MM.1S (cell line): ENCODE measurements at regions not wholly inside any gene's neighbourhood (a gene's known extent, or its start where the extent isn't known, plus 50 kb on each side); places are given as distances from the start of the nearest gene placed in this dataset.
"Not testable (repeated sequence)": the region's sequence is repeated elsewhere in the genome, so short reads cannot be mapped to it uniquely, and the experiment has no call there.

Experiments used
- DNase-seq: peaks from one replicate; pipeline ENCODE4 v3.0.0-alpha.2; 2015
- H2AFZ ChIP-seq: fragments of 300-600 bp; sonication (generic); 2 replicates; pipeline ENCODE4 v1.6.0; 2016; ENCODE audit warnings: antibody characterized with exemption, low read length
- H3F3A ChIP-seq: fragments of 300-600 bp; sonication (generic); 2 replicates; pipeline ENCODE4 v1.6.1; 2016; ENCODE audit warnings: mild to moderate bottlenecking, antibody characterized with exemption, low read length, moderate library complexity, mixed read lengths; ENCODE audit not compliant: insufficient read depth
- H3K27ac ChIP-seq: fragments of 300-600 bp; sonication (generic); 2 replicates; pipeline ENCODE4 v1.5.1; 2016; ENCODE audit warnings: mild to moderate bottlenecking, low read length
- H3K27me3 ChIP-seq: fragments of 300-600 bp; sonication (generic); replicated peaks from 2 replicates; pipeline ENCODE4 v1.6.0; 2016; ENCODE audit warnings: low read length; ENCODE audit not compliant: insufficient read depth
- H3K36me3 ChIP-seq: fragments of 300-600 bp; sonication (generic); replicated peaks from 2 replicates; pipeline ENCODE4 v1.6.1; 2016; ENCODE audit warnings: mild to moderate bottlenecking, low read length, mixed read lengths; ENCODE audit not compliant: insufficient read depth
- H3K4me1 ChIP-seq: fragments of 300-600 bp; sonication (generic); 2 replicates; pipeline ENCODE4 v1.6.1; 2016; ENCODE audit warnings: low read length, mixed read lengths
- H3K4me2 ChIP-seq: fragments of 300-600 bp; sonication (generic); 2 replicates; pipeline ENCODE4 v1.6.0; 2016; ENCODE audit warnings: low read depth, low read length
- H3K4me3 ChIP-seq: fragments of 300-600 bp; sonication (generic); 2 replicates; pipeline ENCODE4 v1.5.1; 2016; ENCODE audit warnings: low read length, mixed read lengths
- H3K79me2 ChIP-seq: fragments of 300-600 bp; sonication (generic); 2 replicates; pipeline ENCODE4 v1.6.1; 2016; ENCODE audit warnings: mixed run types, low read length, mixed read lengths
- H3K9ac ChIP-seq: fragments of 300-600 bp; sonication (generic); 2 replicates; pipeline ENCODE4 v1.6.1; 2016; ENCODE audit warnings: low read length, mixed read lengths
- H3K9me2 ChIP-seq: fragments of 300-600 bp; sonication (generic); replicated peaks from 2 replicates; pipeline ENCODE4 v1.6.1; 2016; ENCODE audit warnings: mild to moderate bottlenecking, low read length, mixed read lengths; ENCODE audit not compliant: insufficient read depth
- H3K9me3 ChIP-seq: fragments of 300-600 bp; sonication (generic); replicated peaks from 2 replicates; pipeline ENCODE4 v1.6.1; 2016; ENCODE audit warnings: mild to moderate bottlenecking, low read length, mixed read lengths; ENCODE audit not compliant: insufficient read depth
- H4K20me1 ChIP-seq: fragments of 300-600 bp; sonication (generic); 2 replicates; pipeline ENCODE4 v1.6.1; 2016; ENCODE audit warnings: mild to moderate bottlenecking, low read length, moderate library complexity, mixed read lengths; ENCODE audit not compliant: insufficient read depth
- CTCF ChIP-seq: fragments of 300-600 bp; sonication (generic); IDR thresholded peaks from 2 replicates; pipeline ENCODE4 v1.5.1; 2016; ENCODE audit warnings: antibody characterized with exemption, low read length, mixed read lengths
- EZH2 ChIP-seq: fragments of 300-600 bp; sonication (generic); optimal IDR thresholded peaks from 2 replicates; pipeline ENCODE3; 2017; ENCODE audit warnings: low read depth, mild to moderate bottlenecking, antibody characterized with exemption, low read length, mixed read lengths
- EZH2phosphoT487 ChIP-seq: fragments of 300-600 bp; sonication (generic); IDR thresholded peaks from 2 replicates; pipeline ENCODE4 v1.6.1; 2018; ENCODE audit warnings: antibody characterized with exemption, low read length

- Histone ChIP-seq H3K9me3 (no peaks in the 10 kb centered on the region), H3K27ac (no peak overlapping the region), H4K20me1 (no peaks in the 10 kb centered on the region), H3K79me2 (no peaks in the 10 kb centered on the region), H3K4me3 (no peak overlapping the region), H3K4me2 (no peak overlapping the region), H3K4me1 (no peaks in the 10 kb centered on the region), H3K36me3 (no peaks in the 10 kb centered on the region), H3K9ac (no peak overlapping the region), H3K27me3 (no peaks in the 10 kb centered on the region), H3F3A (no peaks in the 10 kb centered on the region), H3K9me2 (no peaks in the 10 kb centered on the region), H2AFZ (no peak overlapping the region)
- no peak for DNase-seq
- no peak for TF ChIP-seq CTCF
- TF ChIP-seq EZH2 = no peak
- TF ChIP-seq EZH2phosphoT487 = no peak
Measured at GRCh38 chr10:3374914-3375313, 202.3 kb upstream of the PITRM1 start.

DNA sequence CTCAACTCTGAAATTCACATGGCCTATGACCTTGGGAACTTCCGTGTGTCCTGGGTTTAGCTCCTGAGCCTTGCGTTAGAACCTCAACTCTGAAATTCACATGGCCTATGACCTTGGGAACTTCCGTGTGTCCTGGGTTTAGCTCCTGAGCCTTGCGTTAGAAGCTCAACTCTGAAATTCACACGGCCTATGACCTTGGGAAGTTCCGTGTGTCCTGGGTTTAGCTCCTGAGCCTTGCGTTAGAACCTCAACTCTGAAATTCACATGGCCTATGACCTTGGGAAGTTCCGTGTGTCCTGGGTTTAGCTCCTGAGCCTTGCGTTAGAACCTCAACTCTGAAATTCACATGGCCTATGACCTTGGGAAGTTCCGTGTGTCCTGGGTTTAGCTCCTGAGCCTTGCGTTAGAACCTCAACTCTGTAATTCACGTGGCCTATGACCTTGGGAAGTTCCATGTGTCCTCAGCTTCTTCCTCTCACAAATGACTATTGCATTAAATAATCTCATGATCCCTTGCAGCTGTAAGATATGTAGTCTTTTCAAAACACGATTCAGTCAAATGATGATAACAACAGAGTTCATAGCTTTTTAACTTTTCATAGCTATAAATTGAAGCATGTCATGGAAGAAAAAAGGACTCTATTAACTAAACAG is 200.9 kb upstream of the PITRM1 start:
- H2AFZ ChIP-seq, DNase-seq, H3K4me3 ChIP-seq, H3K27ac ChIP-seq, H3K9me2 ChIP-seq, H3K79me2 ChIP-seq, H3K36me3 ChIP-seq, H3K4me1 ChIP-seq, H3K27me3 ChIP-seq, H4K20me1 ChIP-seq, H3F3A ChIP-seq, H3K9ac ChIP-seq, H3K9me3 ChIP-seq, H3K4me2 ChIP-seq: not testable (repeated sequence)

- Histone ChIP-seq H3K4me2 (no peak overlapping the region), H3K36me3 (no peaks in the 10 kb centered on the region), H2AFZ (no peak overlapping the region), H3K27ac (no peak overlapping the region), H3K4me1 (no peaks in the 10 kb centered on the region), H3K9ac (no peak overlapping the region), H4K20me1 (no peaks in the 10 kb centered on the region), H3F3A (no peaks in the 10 kb centered on the region), H3K79me2 (no peaks in the 10 kb centered on the region), H3K9me2 (no peaks in the 10 kb centered on the region), H3K27me3 (no peaks in the 10 kb centered on the region), H3K9me3 (no peaks in the 10 kb centered on the region), H3K4me3 (no peak overlapping the region)
- no peak for DNase-seq
- TF ChIP-seq EZH2phosphoT487 = no peak
- no peak for TF ChIP-seq EZH2
- no peak for TF ChIP-seq CTCF
Measured at GRCh38 chr10:3372281-3372680, 199.7 kb upstream of the PITRM1 start.

- not testable (repeated sequence) for H3K4me2 ChIP-seq, H3K4me3 ChIP-seq, H3K9me3 ChIP-seq, H4K20me1 ChIP-seq, H3K27me3 ChIP-seq, DNase-seq, H3K36me3 ChIP-seq, H2AFZ ChIP-seq, H3K4me1 ChIP-seq, H3F3A ChIP-seq, H3K79me2 ChIP-seq, H3K9ac ChIP-seq, H3K9me2 ChIP-seq, H3K27ac ChIP-seq
Measured at GRCh38 chr10:3371624-3372023, 199.0 kb upstream of the PITRM1 start.
